Bronchial epithelial cell (primary cell): ENCODE measurements at regions not wholly inside any gene's neighbourhood (a gene's known extent, or its start where the extent isn't known, plus 50 kb on each side); places are given as distances from the start of the nearest gene placed in this dataset.

ENCODE experiments used
- DNase-seq: peaks from one replicate; pipeline ENCODE4 v3.0.0-alpha.2; 2010; ENCODE audit warnings: low read depth
- FAIRE-seq: peaks from 2 replicates; lab custom pipeline; 2011; peaks lifted over from hg19 to GRCh38; lab: Jason Lieb, UNC
- H3K27me3 ChIP-seq: 2 replicates; pipeline ENCODE4 v1.5.1; 2011; ENCODE audit warnings: low read length; ENCODE audit not compliant: control insufficient read depth, insufficient read depth
- H3K36me3 ChIP-seq: 2 replicates; pipeline ENCODE4 v1.5.1; 2011; ENCODE audit warnings: low read length; ENCODE audit not compliant: control insufficient read depth, insufficient read depth
- H3K4me3 ChIP-seq: 2 replicates; pipeline ENCODE4 v1.5.1; 2011; ENCODE audit warnings: mild to moderate bottlenecking, low read depth, low read length, control low read depth
- TF ChIP-seq, protein P1 (sequence below): IDR thresholded peaks from 2 replicates; pipeline ENCODE4 v1.5.1; 2011; ENCODE audit warnings: mild to moderate bottlenecking, moderate library complexity, low read length, control low read depth, inconsistent platforms; ENCODE audit not compliant: insufficient read depth, severe bottlenecking

DNA sequence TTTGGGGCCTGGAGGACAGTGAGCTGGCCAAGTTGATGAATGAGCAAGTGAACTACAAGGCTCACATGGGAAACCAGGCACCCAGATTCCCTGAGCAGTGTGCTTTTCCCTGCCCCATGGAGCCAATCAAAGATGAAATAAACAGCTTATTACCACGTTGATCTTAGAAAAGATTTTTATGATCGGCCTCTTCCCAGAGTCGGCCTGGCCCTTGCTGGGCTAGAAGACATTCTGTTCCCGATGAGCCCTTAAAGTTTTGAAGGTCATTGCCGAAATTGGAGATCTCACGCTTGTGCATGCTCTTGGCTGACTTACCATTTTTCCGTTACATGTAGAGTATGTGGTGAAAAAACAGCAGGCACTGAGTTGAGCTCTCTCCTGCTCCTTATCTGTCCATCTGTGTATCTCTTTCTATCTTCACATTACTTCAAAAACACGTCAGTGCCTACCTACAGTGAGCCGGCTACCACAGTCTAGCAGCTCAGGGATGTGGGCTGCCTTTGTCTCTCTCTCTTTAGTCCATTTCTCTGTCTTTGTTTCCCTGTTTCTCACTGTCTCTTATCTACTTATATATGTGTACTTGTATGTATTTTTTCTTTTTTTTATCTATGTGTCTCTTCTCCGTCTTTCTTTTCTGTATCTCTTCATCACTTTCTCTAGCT, 248.8 kb upstream of the USP24 start:
- no peak overlapping the region for H3K4me3 ChIP-seq
- no peak for FAIRE-seq
- H3K36me3 ChIP-seq, result no peaks in the 10 kb centered on the region
- no peaks in the 10 kb centered on the region for H3K27me3 ChIP-seq
- DNase-seq, result no peak
- TF ChIP-seq, protein P1, sequence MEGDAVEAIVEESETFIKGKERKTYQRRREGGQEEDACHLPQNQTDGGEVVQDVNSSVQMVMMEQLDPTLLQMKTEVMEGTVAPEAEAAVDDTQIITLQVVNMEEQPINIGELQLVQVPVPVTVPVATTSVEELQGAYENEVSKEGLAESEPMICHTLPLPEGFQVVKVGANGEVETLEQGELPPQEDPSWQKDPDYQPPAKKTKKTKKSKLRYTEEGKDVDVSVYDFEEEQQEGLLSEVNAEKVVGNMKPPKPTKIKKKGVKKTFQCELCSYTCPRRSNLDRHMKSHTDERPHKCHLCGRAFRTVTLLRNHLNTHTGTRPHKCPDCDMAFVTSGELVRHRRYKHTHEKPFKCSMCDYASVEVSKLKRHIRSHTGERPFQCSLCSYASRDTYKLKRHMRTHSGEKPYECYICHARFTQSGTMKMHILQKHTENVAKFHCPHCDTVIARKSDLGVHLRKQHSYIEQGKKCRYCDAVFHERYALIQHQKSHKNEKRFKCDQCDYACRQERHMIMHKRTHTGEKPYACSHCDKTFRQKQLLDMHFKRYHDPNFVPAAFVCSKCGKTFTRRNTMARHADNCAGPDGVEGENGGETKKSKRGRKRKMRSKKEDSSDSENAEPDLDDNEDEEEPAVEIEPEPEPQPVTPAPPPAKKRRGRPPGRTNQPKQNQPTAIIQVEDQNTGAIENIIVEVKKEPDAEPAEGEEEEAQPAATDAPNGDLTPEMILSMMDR, result no peak

DNA sequence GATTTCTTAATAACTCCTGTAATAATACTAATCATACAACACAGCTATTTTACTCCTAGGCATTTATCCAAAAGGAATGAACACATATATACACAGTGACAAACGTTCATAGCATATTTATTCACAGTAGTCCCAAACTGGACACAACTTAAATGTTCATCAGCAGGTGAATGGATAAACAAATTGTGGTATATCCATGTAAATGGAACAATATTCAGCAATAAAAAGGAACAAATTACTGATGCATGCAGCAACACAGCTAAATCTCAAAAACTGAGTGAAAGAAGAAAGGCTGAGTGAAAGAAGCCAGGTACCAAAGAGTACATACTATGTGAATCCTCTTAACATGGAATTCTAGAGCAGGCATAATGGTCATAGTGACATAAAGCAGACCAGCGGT, 242.7 kb upstream of the USP24 start:
- FAIRE-seq (no peak), DNase-seq (no peak)
- Histone ChIP-seq H3K4me3 (no peak overlapping the region), H3K27me3 (no peaks in the 10 kb centered on the region), H3K36me3 (no peaks in the 10 kb centered on the region)
- TF ChIP-seq, protein P1, result no peak

DNA sequence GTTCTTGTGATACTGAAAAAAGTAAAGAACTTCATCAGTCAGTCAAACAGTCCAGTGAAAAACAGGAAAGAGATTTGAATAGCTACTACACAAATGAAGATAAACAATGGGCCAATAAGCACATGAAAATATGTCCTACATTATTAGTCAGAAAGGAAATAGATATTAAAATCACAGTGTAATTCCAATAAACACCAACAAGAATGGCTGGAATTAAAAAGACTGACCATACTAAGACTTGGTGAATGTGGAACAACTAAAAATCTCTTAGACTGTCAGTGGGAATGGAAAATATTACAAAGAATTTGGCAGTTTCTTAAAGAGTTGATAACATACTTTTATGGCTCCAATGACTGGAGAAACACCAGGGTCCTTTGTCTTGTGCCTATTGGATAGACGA, 241.8 kb upstream of the USP24 start:
- Histone ChIP-seq H3K36me3 (no peaks in the 10 kb centered on the region), H3K4me3 (no peak overlapping the region), H3K27me3 (no peaks in the 10 kb centered on the region)
- DNase-seq (no peak), FAIRE-seq (no peak)
- TF ChIP-seq, protein P1, result no peak

DNA sequence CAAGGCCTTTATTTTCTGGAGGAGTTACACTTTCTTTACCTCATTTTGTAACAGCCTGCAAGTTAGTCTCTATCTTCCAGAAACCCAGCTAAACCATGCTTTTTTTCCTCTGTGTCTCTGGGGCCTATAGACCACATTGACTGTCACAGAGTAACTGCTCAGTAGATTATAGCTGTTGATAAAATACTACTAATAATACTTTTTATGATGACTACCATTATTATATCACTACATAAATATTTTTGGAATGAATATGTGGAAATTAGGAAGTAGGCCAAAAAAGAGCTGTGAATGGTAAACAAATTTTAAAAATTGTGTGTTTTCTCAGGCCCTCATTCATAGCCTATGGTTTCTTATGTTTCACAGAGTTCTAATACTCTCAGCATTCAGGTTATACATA, 233.1 kb upstream of the USP24 start:
- TF ChIP-seq, protein P1, result no peak
- H3K36me3 ChIP-seq, result no peaks in the 10 kb centered on the region
- DNase-seq, result no peak
- no peaks in the 10 kb centered on the region for H3K27me3 ChIP-seq
- no peak overlapping the region for H3K4me3 ChIP-seq
- FAIRE-seq, result no peak

DNA sequence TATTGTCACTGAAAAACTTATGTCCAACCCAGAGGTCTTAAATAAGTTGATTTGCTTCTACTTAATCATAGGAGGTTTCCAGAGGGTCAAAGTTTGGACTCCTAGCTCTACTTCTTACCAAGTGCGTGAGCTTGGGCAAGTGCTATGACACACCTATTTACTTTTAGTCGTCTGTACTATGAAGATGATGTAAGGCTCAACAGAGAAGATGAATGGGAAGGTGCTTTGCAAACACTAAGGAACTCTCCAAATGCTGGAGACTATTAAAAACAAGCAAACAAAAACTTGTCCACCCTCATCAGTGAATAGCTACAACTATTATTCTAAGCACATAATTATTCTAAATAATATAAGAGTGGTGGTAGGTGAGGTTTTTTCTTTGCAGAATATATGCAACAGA, 232.3 kb upstream of the USP24 start:
- TF ChIP-seq, protein P1, result no peak
- H3K4me3 ChIP-seq, result no peak overlapping the region
- no peaks in the 10 kb centered on the region for H3K27me3 ChIP-seq
- DNase-seq (peak; percentile 91), FAIRE-seq (no peak)
- no peaks in the 10 kb centered on the region for H3K36me3 ChIP-seq

DNA sequence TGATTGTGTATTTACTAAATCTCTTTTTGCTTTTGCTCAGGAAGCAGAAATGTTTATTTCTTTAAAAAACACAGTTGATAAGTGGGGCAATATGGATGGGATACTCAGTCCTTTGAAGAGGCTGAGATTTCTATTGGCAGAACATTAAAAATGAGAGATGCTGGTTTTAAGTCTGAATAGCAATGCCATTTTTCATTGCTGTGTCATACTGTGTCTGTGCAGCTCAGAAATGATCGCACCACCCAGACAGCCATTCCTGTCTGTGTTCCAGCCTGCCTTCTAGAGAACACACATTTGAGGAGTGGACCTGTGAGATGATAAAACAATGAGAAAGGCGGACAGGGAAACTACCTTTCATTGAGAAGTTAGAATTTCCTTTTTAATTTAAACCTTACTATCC, 231.2 kb upstream of the USP24 start:
- no peaks in the 10 kb centered on the region for H3K36me3 ChIP-seq
- no peaks in the 10 kb centered on the region for H3K27me3 ChIP-seq
- TF ChIP-seq, protein P1, result no peak
- FAIRE-seq (no peak), DNase-seq (peak; percentile 48)
- H3K4me3 ChIP-seq, result no peak overlapping the region
